ENCODE measurements at regions not wholly inside any gene's neighbourhood (a gene's known extent, or its start where the extent isn't known, plus 50 kb on each side); places are given as distances from the start of the nearest gene placed in this dataset.

- Histone ChIP-seq H3K4me2 (ENCODE audit: low read length) (no peak overlapping the region), H2AFZ (ENCODE audit: low read depth, low read length) (no peak overlapping the region), H3K9me3 (ENCODE audit: insufficient read depth, low read length) (no peaks in the 10 kb centered on the region)
Observed at GRCh38 chr11:10378362-10378761, 73.5 kb downstream of the ADM start.

GRCh38 chr11:10379022-10379421 is 74.1 kb downstream of the ADM start:
- H4K20me1 ChIP-seq (ENCODE audit: insufficient read depth, low read length) = peaks cover 3% of the 10 kb centered on the region; the same call in 1 of the 2 replicates
- no peak overlapping the region for H3K4me2 ChIP-seq (ENCODE audit: low read length)
- peaks cover 23% of the 10 kb centered on the region for H3K4me1 ChIP-seq (ENCODE audit: low read length)
- no peaks in the 10 kb centered on the region for H3K36me3 ChIP-seq (replicated peaks; ENCODE audit: low read depth, low read length)
- H3K4me3 ChIP-seq (ENCODE audit: low read length) = no peak overlapping the region
- no peak overlapping the region for H3K9ac ChIP-seq (ENCODE audit: low read length)
- H3K27ac ChIP-seq (ENCODE audit: low read length) = no peak overlapping the region
- TF ChIP-seq CTCF (IDR thresholded peaks at IDR 0.05; ENCODE audit: low read depth, low read length) = no peak
- H3K79me2 ChIP-seq (ENCODE audit: low read length) = no peaks in the 10 kb centered on the region
- no peaks in the 10 kb centered on the region for H3K9me3 ChIP-seq (ENCODE audit: insufficient read depth, low read length)
- no peak overlapping the region for H2AFZ ChIP-seq (ENCODE audit: low read depth, low read length)
- peaks cover 14% of the 10 kb centered on the region for H3K27me3 ChIP-seq (ENCODE audit: low read depth, low read length)

More at GRCh38 chr11:10378362-10378761, 73.5 kb downstream of the ADM start:
- no peak for TF ChIP-seq CTCF (IDR thresholded peaks at IDR 0.05; ENCODE audit: low read depth, low read length)
- no peak for TF ChIP-seq EZH2phosphoT487 (IDR thresholded peaks at IDR 0.05; ENCODE audit: low read depth)
- H3K27ac ChIP-seq (ENCODE audit: low read length) = no peak overlapping the region
- peaks cover 3% of the 10 kb centered on the region; the same call in 1 of the 2 replicates for H4K20me1 ChIP-seq (ENCODE audit: insufficient read depth, low read length)
- no peaks in the 10 kb centered on the region for H3K36me3 ChIP-seq (replicated peaks; ENCODE audit: low read depth, low read length)
- no peaks in the 10 kb centered on the region for H3K79me2 ChIP-seq (ENCODE audit: low read length)
- peaks cover 23% of the 10 kb centered on the region for H3K4me1 ChIP-seq (ENCODE audit: low read length)
- H3K27me3 ChIP-seq (ENCODE audit: low read depth, low read length) = peaks cover 16% of the 10 kb centered on the region
- H3K9ac ChIP-seq (ENCODE audit: low read length) = no peak overlapping the region
- no peak overlapping the region for H3K4me3 ChIP-seq (ENCODE audit: low read length)

- no peaks in the 10 kb centered on the region for H3K79me2 ChIP-seq (ENCODE audit: low read length)
- H3K36me3 ChIP-seq (replicated peaks; ENCODE audit: low read depth, low read length) = no peaks in the 10 kb centered on the region
- H3K4me2 ChIP-seq (ENCODE audit: low read length) = no peak overlapping the region
- TF ChIP-seq CTCF (IDR thresholded peaks at IDR 0.05; ENCODE audit: low read depth, low read length) = no peak
- TF ChIP-seq EZH2phosphoT487 (IDR thresholded peaks at IDR 0.05; ENCODE audit: low read depth) = no peak
- no peak overlapping the region for H3K4me3 ChIP-seq (ENCODE audit: low read length)
- H3K4me1 ChIP-seq (ENCODE audit: low read length) = peaks cover 23% of the 10 kb centered on the region
- H3K9ac ChIP-seq (ENCODE audit: low read length) = no peak overlapping the region
- H3K9me3 ChIP-seq (ENCODE audit: insufficient read depth, low read length) = no peaks in the 10 kb centered on the region
- H2AFZ ChIP-seq (ENCODE audit: low read depth, low read length) = no peak overlapping the region
- peaks cover 3% of the 10 kb centered on the region; the same call in 1 of the 2 replicates for H4K20me1 ChIP-seq (ENCODE audit: insufficient read depth, low read length)
- H3K27ac ChIP-seq (ENCODE audit: low read length) = no peak overlapping the region
- peaks cover 14% of the 10 kb centered on the region for H3K27me3 ChIP-seq (ENCODE audit: low read depth, low read length)
Observed at GRCh38 chr11:10379426-10379825, 74.6 kb downstream of the ADM start.

- Histone ChIP-seq H3K36me3 (replicated peaks; ENCODE audit: low read depth, low read length) (no peaks in the 10 kb centered on the region), H3K9ac (ENCODE audit: low read length) (no peak overlapping the region), H3K79me2 (ENCODE audit: low read length) (no peaks in the 10 kb centered on the region), H2AFZ (ENCODE audit: low read depth, low read length) (no peak overlapping the region), H4K20me1 (ENCODE audit: insufficient read depth, low read length) (peaks cover 3% of the 10 kb centered on the region; the same call in 1 of the 2 replicates), H3K4me1 (ENCODE audit: low read length) (peaks cover 21% of the 10 kb centered on the region), H3K27me3 (ENCODE audit: low read depth, low read length) (peaks cover 14% of the 10 kb centered on the region), H3K4me2 (ENCODE audit: low read length) (no peak overlapping the region), H3K4me3 (ENCODE audit: low read length) (no peak overlapping the region), H3K27ac (ENCODE audit: low read length) (no peak overlapping the region), H3K9me3 (ENCODE audit: insufficient read depth, low read length) (no peaks in the 10 kb centered on the region)
- TF ChIP-seq CTCF (IDR thresholded peaks at IDR 0.05; ENCODE audit: low read depth, low read length) = no peak
Observed at GRCh38 chr11:10379871-10380568, 75.0 kb upstream of the AMPD3 start.

Measured in OCI-LY3 (cell line).